ENCODE measurements at regions not wholly inside any gene's neighbourhood (a gene's known extent, or its start where the extent isn't known, plus 50 kb on each side); places are given as distances from the start of the nearest gene placed in this dataset.

- TF ChIP-seq CTCF (optimal IDR thresholded peaks at IDR 0.05 in 1 of 3, IDR thresholded peaks at IDR 0.05 in 1 of 3, conservative IDR thresholded peaks at IDR 0.05 in 1 of 3; ENCODE audit: extremely low read depth in 1 of 3, insufficient read depth in 2 of 3, low read length in 3 of 3): no peak
- TF ChIP-seq EZH2 (IDR thresholded peaks at IDR 0.05; ENCODE audit: low read length): no peak
These were observed 55.1 kb upstream of the KDM7A start for GRCh38 chr7:140231771-140232491.
